ENCODE measurements at regions not wholly inside any gene's neighbourhood (a gene's known extent, or its start where the extent isn't known, plus 50 kb on each side); places are given as distances from the start of the nearest gene placed in this dataset.

DNA sequence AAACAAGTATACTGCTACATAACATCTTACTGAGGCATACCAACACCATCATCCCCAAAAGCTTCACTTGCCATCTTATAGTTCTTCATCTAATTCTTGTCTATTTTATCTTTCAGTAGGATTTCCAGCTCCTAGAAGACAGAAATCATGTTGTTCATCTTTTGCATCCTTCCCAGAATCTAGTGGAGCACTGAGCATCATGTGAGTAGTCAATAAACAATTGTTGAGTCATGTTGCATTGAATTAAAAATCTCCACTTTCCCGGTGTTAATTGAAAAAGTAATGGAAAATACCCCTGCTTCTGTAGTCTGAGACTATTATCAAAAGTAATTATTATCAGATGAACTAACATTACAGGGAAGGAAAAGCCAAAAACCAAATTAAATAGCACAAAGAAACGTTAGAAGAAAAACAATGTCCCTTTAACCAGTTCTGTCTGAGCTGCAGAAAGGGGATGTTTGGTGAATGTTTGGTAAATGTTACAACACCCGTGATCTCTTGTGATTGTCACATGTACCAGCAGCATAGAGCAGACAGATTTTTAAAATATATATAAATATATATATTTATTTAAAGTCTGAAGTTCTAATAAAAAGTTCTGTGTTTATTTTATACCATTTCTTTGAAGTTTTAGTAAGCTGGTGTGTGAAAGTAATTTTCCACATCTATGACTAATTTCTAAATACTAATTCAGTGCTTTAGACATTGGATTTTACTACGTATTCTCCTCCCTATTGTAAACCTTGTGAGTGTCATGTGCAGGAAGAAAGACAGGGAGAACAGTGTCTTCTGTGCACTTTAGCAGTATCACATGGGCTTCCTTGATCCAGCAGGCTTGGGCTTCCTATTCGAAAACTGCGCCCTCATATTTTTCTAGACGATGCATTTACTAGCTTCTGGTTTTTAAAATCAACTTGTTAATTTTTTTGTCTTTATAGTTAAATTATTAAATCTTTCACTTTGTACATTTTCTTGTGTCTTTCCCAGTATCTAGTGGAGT is 85.6 kb downstream of the RAP2B start:
- TF ChIP-seq, protein P1, sequence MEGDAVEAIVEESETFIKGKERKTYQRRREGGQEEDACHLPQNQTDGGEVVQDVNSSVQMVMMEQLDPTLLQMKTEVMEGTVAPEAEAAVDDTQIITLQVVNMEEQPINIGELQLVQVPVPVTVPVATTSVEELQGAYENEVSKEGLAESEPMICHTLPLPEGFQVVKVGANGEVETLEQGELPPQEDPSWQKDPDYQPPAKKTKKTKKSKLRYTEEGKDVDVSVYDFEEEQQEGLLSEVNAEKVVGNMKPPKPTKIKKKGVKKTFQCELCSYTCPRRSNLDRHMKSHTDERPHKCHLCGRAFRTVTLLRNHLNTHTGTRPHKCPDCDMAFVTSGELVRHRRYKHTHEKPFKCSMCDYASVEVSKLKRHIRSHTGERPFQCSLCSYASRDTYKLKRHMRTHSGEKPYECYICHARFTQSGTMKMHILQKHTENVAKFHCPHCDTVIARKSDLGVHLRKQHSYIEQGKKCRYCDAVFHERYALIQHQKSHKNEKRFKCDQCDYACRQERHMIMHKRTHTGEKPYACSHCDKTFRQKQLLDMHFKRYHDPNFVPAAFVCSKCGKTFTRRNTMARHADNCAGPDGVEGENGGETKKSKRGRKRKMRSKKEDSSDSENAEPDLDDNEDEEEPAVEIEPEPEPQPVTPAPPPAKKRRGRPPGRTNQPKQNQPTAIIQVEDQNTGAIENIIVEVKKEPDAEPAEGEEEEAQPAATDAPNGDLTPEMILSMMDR (conservative IDR thresholded peaks at IDR 0.05 in 1 of 2, IDR thresholded peaks at IDR 0.05 in 1 of 2; ENCODE audit: low read depth in 1 of 2, low read length in 2 of 2), result no peak
- no peak for TF ChIP-seq EZH2 (IDR thresholded peaks at IDR 0.05; ENCODE audit: low read length, missing control alignments)

Data from fibroblast of lung (primary cell).